ENCODE measurements at regions not wholly inside any gene's neighbourhood (a gene's known extent, or its start where the extent isn't known, plus 50 kb on each side); places are given as distances from the start of the nearest gene placed in this dataset.

DNA sequence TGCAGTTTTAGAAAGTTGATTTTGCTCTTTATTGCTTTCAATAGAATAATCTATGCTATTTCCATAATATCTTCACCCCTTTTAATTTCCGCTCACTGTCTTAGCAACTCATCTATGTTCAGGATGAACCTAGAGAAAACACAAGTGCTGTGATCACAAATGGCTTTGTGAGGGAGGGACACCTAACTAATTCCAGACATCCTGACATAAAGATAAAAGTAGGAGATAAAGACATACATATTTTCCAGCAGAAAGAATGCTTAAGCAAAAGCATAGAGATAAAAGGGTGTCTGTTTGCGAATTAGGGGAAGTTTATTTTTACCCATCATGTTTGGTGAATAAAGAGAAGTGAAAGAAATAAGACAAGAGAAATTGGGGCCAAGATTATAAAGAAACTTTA is 254.2 kb downstream of the KCNJ2 start:
- CTCF ChIA-PET: no interaction called here
- H3K14ac ChIP-seq (replicated peaks; ENCODE audit: low read depth, low read length): no peak overlapping the region
- H2BK15ac ChIP-seq (ENCODE audit: low read depth, low read length): no peak overlapping the region
- no TSS peak for BruUV-seq (replicated peaks)
- H3K9me1 ChIP-seq (ENCODE audit: insufficient read depth, low read length): no peaks in the 10 kb centered on the region
- no peak overlapping the region for H3K56ac ChIP-seq (ENCODE audit: extremely low read depth, insufficient read depth, low read length)
- TF ChIP-seq, protein P1, sequence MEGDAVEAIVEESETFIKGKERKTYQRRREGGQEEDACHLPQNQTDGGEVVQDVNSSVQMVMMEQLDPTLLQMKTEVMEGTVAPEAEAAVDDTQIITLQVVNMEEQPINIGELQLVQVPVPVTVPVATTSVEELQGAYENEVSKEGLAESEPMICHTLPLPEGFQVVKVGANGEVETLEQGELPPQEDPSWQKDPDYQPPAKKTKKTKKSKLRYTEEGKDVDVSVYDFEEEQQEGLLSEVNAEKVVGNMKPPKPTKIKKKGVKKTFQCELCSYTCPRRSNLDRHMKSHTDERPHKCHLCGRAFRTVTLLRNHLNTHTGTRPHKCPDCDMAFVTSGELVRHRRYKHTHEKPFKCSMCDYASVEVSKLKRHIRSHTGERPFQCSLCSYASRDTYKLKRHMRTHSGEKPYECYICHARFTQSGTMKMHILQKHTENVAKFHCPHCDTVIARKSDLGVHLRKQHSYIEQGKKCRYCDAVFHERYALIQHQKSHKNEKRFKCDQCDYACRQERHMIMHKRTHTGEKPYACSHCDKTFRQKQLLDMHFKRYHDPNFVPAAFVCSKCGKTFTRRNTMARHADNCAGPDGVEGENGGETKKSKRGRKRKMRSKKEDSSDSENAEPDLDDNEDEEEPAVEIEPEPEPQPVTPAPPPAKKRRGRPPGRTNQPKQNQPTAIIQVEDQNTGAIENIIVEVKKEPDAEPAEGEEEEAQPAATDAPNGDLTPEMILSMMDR (conservative IDR thresholded peaks at IDR 0.05; ENCODE audit: low read depth, low read length): no peak
- TF ChIP-seq MAZ (IDR thresholded peaks at IDR 0.05; ENCODE audit: borderline replicate concordance, low read depth, low read length) (no peak), FOS (IDR thresholded peaks at IDR 0.05; ENCODE audit: low read depth, low read length) (no peak), RAD21 (IDR thresholded peaks at IDR 0.05; ENCODE audit: low read length) (no peak), MXI1 (IDR thresholded peaks at IDR 0.05; ENCODE audit: borderline replicate concordance, low read depth, low read length) (no peak), BHLHE40 (IDR thresholded peaks at IDR 0.05; ENCODE audit: low read depth, low read length) (no peak), NFE2L2 (IDR thresholded peaks at IDR 0.05; ENCODE audit: low read depth, low read length) (no peak), RCOR1 (IDR thresholded peaks at IDR 0.05; ENCODE audit: insufficient replicate concordance, low read length) (no peak), ELK1 (IDR thresholded peaks at IDR 0.05; ENCODE audit: borderline replicate concordance, low read depth, low read length) (no peak), POLR2A (IDR thresholded peaks at IDR 0.05; ENCODE audit: low read depth, low read length) (no peak)
- H2BK20ac ChIP-seq (ENCODE audit: low read depth, low read length): no peak overlapping the region
- no peak overlapping the region for H2AK5ac ChIP-seq (ENCODE audit: low read depth, low read length)
- no peak overlapping the region for H2BK5ac ChIP-seq (ENCODE audit: low read depth, low read length, poor library complexity, severe bottlenecking)
- no peak overlapping the region for H3K4ac ChIP-seq (ENCODE audit: low read depth, low read length)
- intact Hi-C loops (cut with micrococcal nuclease): no loop called here
- H2BK120ac ChIP-seq (ENCODE audit: low read depth, low read length): no peak overlapping the region
- H4K5ac ChIP-seq (ENCODE audit: low read depth, low read length): no peak overlapping the region
- H3K9ac ChIP-seq (ENCODE audit: low read depth, low read length): no peak overlapping the region
- DNase-seq (no peak), ATAC-seq (ENCODE audit: low read depth) (no peak)
- no peak overlapping the region for H2AFZ ChIP-seq (replicated peaks; ENCODE audit: low read length, poor library complexity)
- POLR2A ChIA-PET (ENCODE audit: unreplicated experiment): no interaction called here
- no peak overlapping the region for H3K23ac ChIP-seq (ENCODE audit: low read depth, low read length)
- no peak overlapping the region for H2AK9ac ChIP-seq (replicated peaks; ENCODE audit: low read depth, low read length, poor library complexity)
- H3K4me3 ChIP-seq (ENCODE audit: insufficient read depth, low read depth, low read length): no peak overlapping the region
- dilution Hi-C loops (cut with HindIII; ENCODE audit: low sequenced_read_pairs, unreplicated experiment): no loop called here
- H4K91ac ChIP-seq (ENCODE audit: insufficient read depth, low read depth, low read length): no peak overlapping the region
- in situ Hi-C loops (cut with MboI; ENCODE audit: low sequenced_read_pairs): no loop called here
- H3K9me3 ChIP-seq (ENCODE audit: control insufficient read depth, insufficient read depth, low read length): no peaks in the 10 kb centered on the region
- no peak overlapping the region for H3K27ac ChIP-seq (ENCODE audit: insufficient read depth, low read length)
- no peaks in the 10 kb centered on the region for H3K36me3 ChIP-seq (ENCODE audit: control insufficient read depth, insufficient read depth, low read length)
- no peaks in the 10 kb centered on the region for H3K79me1 ChIP-seq (ENCODE audit: low read depth in 1 of 2, low read length in 2 of 2)
- no CpG with 5 or more reads among the region's 2 CpGs for WGBS, 2 experiments (ENCODE audit: extremely low coverage in 2 of 2, insufficient read length in 1 of 2)
- no peaks in the 10 kb centered on the region for H4K20me1 ChIP-seq (ENCODE audit: insufficient read depth, low read length)
- no peak overlapping the region for H3K18ac ChIP-seq (ENCODE audit: low read depth, low read length)
- H3K4me2 ChIP-seq (ENCODE audit: low read depth, low read length): no peak overlapping the region
- H3K27me3 ChIP-seq (ENCODE audit: control insufficient read depth, insufficient read depth, low read length): no peaks in the 10 kb centered on the region
- no peak overlapping the region for H4K8ac ChIP-seq (ENCODE audit: low read depth in 2 of 2, low read length in 2 of 2)
- no peaks in the 10 kb centered on the region for H3K4me1 ChIP-seq (ENCODE audit: control insufficient read depth, insufficient read depth, low read length)

Data from IMR-90 (cell line).